ENCODE measurements at regions not wholly inside any gene's neighbourhood (a gene's known extent, or its start where the extent isn't known, plus 50 kb on each side); places are given as distances from the start of the nearest gene placed in this dataset.

- intact Hi-C loops (cut with DNase I; ENCODE audit: low total_unique reads), result no loop called here
- Histone ChIP-seq H3K27me3 (no peaks in the 10 kb centered on the region), H3K4me1 (no peaks in the 10 kb centered on the region), H3K36me3 (no peaks in the 10 kb centered on the region), H3K9me3 (no peaks in the 10 kb centered on the region), H3K27ac (no peak overlapping the region), H3K4me3 (no peak overlapping the region)
- 72 to 93% (median 90%) methylated on average over 1 of the region's 1 CpG for WGBS, 5 donors
- TF ChIP-seq POLR2AphosphoS5 (IDR thresholded peaks at IDR 0.05), result no peak
- no peak for TF ChIP-seq POLR2A (IDR thresholded peaks at IDR 0.05)
- no peak for TF ChIP-seq CTCF (IDR thresholded peaks at IDR 0.05)
- TF ChIP-seq EP300 (IDR thresholded peaks at IDR 0.05), result no peak
- no peak for DNase-seq
Measured at GRCh38 chr11:36878737-36879136, 280.7 kb upstream of the RAG2 start.

GRCh38 chr11:36877149-36877548 is 279.1 kb upstream of the RAG2 start:
- H3K36me3 ChIP-seq, result no peaks in the 10 kb centered on the region
- intact Hi-C loops (cut with DNase I; ENCODE audit: low total_unique reads), result no loop called here
- TF ChIP-seq EP300 (IDR thresholded peaks at IDR 0.05) (no peak), POLR2A (IDR thresholded peaks at IDR 0.05) (no peak), CTCF (IDR thresholded peaks at IDR 0.05) (no peak), POLR2AphosphoS5 (IDR thresholded peaks at IDR 0.05) (no peak)

GRCh38 chr11:36876266-36876665 is 278.2 kb upstream of the RAG2 start:
- no peak overlapping the region for H3K4me3 ChIP-seq
- H3K27ac ChIP-seq, result no peak overlapping the region
- WGBS, 5 donors, result 6 to 29% (median 17%) methylated on average over 1 of the region's 1 CpG
- no peaks in the 10 kb centered on the region for H3K4me1 ChIP-seq
- no peak for TF ChIP-seq EP300 (IDR thresholded peaks at IDR 0.05)
- TF ChIP-seq CTCF (IDR thresholded peaks at IDR 0.05), result no peak
- no peak for TF ChIP-seq POLR2AphosphoS5 (IDR thresholded peaks at IDR 0.05)
- TF ChIP-seq POLR2A (IDR thresholded peaks at IDR 0.05), result no peak
- H3K27me3 ChIP-seq, result no peaks in the 10 kb centered on the region
- H3K9me3 ChIP-seq, result no peaks in the 10 kb centered on the region
- H3K36me3 ChIP-seq, result no peaks in the 10 kb centered on the region
- no peak for DNase-seq
- intact Hi-C loops (cut with DNase I; ENCODE audit: low total_unique reads), result no loop called here

More at GRCh38 chr11:36877149-36877548, 279.1 kb upstream of the RAG2 start:
- DNase-seq, result no peak
- Histone ChIP-seq H3K27me3 (no peaks in the 10 kb centered on the region), H3K27ac (no peak overlapping the region), H3K9me3 (no peaks in the 10 kb centered on the region), H3K4me3 (no peak overlapping the region), H3K4me1 (no peaks in the 10 kb centered on the region)

GRCh38 chr11:36874291-36874690 is 276.3 kb upstream of the RAG2 start:
- intact Hi-C loops (cut with DNase I; ENCODE audit: low total_unique reads), result no loop called here
- Histone ChIP-seq H3K4me1 (no peaks in the 10 kb centered on the region), H3K27ac (no peak overlapping the region), H3K4me3 (no peak overlapping the region), H3K9me3 (no peaks in the 10 kb centered on the region), H3K36me3 (no peaks in the 10 kb centered on the region), H3K27me3 (no peaks in the 10 kb centered on the region)
- no peak for DNase-seq
- 58 to 68% (median 60%) methylated on average over 4 of the region's 4 CpGs for WGBS, 5 donors
- TF ChIP-seq EP300 (IDR thresholded peaks at IDR 0.05) (no peak), CTCF (IDR thresholded peaks at IDR 0.05) (no peak), POLR2AphosphoS5 (IDR thresholded peaks at IDR 0.05) (no peak), POLR2A (IDR thresholded peaks at IDR 0.05) (no peak)

All from stomach (tissue), 8 donors.